ENCODE measurements at regions not wholly inside any gene's neighbourhood (a gene's known extent, or its start where the extent isn't known, plus 50 kb on each side); places are given as distances from the start of the nearest gene placed in this dataset.

GRCh38 chr15:95865330-95865739 lies 465.2 kb upstream of the NR2F2 start:
- TF ChIP-seq SIRT6 (IDR thresholded peaks at IDR 0.05; ENCODE audit: low read length) = no peak
- TF ChIP-seq BRCA1 (IDR thresholded peaks at IDR 0.05; ENCODE audit: low read depth, low read length) = no peak
- no peak for TF ChIP-seq POLR2A (IDR thresholded peaks at IDR 0.05; ENCODE audit: control extremely low read depth in 1 of 2, low read depth in 2 of 2, low read length in 2 of 2)
- TF ChIP-seq RNF2 (IDR thresholded peaks at IDR 0.05; ENCODE audit: borderline replicate concordance, low read depth, low read length, missing control alignments, poor library complexity, severe bottlenecking) = no peak
- TF ChIP-seq RAD21 (IDR thresholded peaks at IDR 0.05 in 1 of 2, conservative IDR thresholded peaks at IDR 0.05 in 1 of 2; ENCODE audit: low read depth in 2 of 2, low read length in 2 of 2) = no peak
- TF ChIP-seq RFX5 (IDR thresholded peaks at IDR 0.05; ENCODE audit: borderline replicate concordance, low read depth, low read length) = no peak
- TF ChIP-seq ATF2 (IDR thresholded peaks at IDR 0.05; ENCODE audit: low read length) = no peak

Data from H1 (cell line).